ENCODE measurements at regions not wholly inside any gene's neighbourhood (a gene's known extent, or its start where the extent isn't known, plus 50 kb on each side); places are given as distances from the start of the nearest gene placed in this dataset.
"Not testable (repeated sequence)": the region's sequence is repeated elsewhere in the genome, so short reads cannot be mapped to it uniquely, and the experiment has no call there.

DNA sequence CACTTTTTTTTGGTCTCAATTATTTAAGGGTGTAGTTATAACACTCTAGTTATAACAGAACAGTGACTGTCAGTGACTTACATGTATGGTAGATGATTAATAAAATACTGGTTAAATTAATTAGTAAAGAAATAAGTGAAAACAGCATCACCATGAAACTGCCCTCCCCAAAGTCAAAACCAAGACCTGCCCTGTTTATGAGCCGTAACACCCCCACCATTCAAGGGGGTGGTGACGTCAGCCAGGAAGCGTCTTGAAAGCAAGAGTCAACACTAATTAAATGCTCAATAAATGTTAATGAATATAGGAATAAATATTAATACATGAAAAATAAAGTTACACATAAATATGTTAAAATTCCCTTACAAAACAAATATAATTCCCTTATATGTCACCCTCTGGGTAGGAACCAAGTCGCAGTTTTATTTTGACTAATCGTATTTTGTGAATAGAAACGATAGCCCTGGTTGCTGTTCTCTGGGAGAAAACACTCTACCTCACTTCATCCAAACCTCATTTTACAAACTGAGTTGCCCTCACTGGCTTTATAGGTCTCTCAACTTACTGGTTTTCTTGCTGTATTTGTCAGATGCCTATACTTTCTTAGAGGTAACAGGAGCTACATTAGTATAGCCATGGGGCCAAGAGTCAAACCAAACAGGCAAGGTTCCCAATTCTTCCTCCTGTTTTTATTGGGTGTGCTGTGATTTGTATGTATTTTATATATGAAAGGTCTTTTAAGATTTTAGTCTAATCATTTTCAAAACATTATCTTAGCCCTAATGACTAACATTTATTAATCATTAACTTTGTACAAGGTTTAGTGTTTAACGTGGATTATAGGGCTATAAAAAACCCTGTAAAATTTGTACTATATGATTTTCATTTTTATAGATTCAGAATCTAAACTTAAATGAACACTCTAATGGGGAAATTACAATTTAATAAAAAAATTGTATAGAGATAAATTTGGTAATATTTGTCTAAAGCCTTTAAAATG lies 227.9 kb upstream of the IRAK1BP1 start:
- FAIRE-seq, result no peak
- TF ChIP-seq, protein P1, sequence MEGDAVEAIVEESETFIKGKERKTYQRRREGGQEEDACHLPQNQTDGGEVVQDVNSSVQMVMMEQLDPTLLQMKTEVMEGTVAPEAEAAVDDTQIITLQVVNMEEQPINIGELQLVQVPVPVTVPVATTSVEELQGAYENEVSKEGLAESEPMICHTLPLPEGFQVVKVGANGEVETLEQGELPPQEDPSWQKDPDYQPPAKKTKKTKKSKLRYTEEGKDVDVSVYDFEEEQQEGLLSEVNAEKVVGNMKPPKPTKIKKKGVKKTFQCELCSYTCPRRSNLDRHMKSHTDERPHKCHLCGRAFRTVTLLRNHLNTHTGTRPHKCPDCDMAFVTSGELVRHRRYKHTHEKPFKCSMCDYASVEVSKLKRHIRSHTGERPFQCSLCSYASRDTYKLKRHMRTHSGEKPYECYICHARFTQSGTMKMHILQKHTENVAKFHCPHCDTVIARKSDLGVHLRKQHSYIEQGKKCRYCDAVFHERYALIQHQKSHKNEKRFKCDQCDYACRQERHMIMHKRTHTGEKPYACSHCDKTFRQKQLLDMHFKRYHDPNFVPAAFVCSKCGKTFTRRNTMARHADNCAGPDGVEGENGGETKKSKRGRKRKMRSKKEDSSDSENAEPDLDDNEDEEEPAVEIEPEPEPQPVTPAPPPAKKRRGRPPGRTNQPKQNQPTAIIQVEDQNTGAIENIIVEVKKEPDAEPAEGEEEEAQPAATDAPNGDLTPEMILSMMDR (IDR thresholded peaks at IDR 0.05; ENCODE audit: insufficient read depth, low read length, severe bottlenecking), result no peak

DNA sequence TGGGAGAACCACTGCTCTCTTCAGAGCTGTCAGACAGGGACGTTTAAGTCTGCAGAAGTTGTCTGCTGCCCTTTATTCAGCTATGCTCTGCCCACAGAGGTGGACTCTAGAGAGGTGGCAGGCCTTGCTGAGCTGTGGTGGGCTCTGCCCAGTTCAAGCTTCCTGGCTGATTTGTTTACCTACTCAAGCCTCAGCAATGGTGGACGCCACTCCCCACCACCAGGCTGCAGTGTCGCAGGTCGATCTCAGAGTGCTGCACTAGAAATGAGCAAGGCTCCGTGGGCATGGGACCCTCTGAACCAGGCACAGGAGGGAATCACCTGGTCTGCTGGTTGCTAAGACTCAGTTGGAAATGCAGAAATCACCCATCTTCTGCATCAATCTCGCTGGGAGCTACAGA lies 223.4 kb upstream of the IRAK1BP1 start:
- not testable (repeated sequence) for H3K27me3 ChIP-seq (ENCODE audit: control insufficient read depth, insufficient read depth, low read length)

More for the DNA sequence above, 227.9 kb upstream of the IRAK1BP1 start:
- DNase-seq (ENCODE audit: low read depth), result no peak
- Histone ChIP-seq H3K27me3 (ENCODE audit: control insufficient read depth, insufficient read depth, low read length) (no peaks in the 10 kb centered on the region), H3K36me3 (ENCODE audit: control insufficient read depth, insufficient read depth, low read length) (no peaks in the 10 kb centered on the region), H3K4me3 (ENCODE audit: low read depth, low read length) (no peak overlapping the region)

DNA sequence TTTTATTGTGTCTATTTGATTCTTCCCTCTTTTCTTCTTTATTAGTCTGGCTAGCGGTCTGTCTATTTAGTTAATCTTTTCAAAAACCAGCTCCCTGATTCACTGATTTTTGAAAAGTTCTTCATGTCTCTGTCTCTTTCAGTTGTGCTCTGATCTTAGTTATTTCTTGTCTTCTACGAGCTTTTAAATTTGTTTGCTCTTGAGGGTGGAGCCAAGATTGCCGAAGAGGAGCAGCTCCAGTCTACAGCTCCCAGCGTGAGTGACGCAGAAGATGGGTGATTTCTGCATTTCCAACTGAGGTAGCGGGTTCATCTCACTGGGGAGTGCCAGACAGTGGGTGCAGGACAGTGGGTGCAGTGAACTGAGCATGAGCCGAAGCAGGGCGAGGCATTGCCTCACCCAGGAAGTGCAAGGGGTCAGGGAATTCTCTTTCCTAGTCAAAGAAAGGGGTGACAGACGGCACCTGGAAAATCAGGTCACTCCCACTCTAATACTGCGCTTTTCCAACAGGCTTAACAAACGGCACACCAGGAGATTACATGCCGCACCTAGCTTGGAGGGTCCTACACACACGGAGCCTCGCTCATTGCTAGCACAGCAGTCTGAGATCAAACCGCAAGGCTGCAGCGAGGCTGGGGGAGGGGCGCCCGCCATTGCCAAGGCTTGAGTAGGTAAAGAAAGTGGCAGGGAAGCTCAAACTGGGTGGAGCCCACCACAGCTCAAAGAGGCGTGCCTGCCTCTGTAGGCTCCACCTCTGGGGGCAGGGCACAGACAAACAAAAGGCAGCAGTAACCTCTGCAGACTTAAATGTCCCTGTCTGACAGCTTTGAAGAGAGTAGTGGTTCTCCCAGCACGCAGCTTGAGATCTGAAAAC lies 220.6 kb upstream of the IRAK1BP1 start:
- not testable (repeated sequence) for H3K4me3 ChIP-seq (ENCODE audit: low read depth, low read length); FAIRE-seq

More for the DNA sequence above, 223.4 kb upstream of the IRAK1BP1 start:
- H3K36me3 ChIP-seq (ENCODE audit: control insufficient read depth, insufficient read depth, low read length); FAIRE-seq; H3K4me3 ChIP-seq (ENCODE audit: low read depth, low read length); DNase-seq (ENCODE audit: low read depth): not testable (repeated sequence)

DNA sequence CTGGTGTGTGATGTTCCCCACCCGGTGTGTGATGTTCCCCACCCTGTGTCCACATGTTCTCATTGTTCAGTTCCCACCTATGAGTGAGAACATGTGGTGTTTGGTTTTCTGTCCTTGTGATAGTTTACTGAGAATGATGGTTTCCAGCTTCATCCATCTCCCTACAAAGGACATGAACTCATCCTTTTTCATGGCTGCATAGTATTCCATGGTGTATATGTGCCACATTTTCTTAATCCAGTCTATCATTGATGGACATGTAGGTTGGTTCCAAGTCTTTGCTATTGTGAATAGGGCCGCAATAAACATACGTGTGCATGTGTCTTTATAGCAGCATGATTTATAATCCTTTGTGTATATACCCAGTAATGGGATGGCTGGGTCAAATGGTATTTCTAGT lies 201.5 kb upstream of the IRAK1BP1 start:
- not testable (repeated sequence) for H3K27me3 ChIP-seq (ENCODE audit: control insufficient read depth, insufficient read depth, low read length); H3K4me3 ChIP-seq (ENCODE audit: low read depth, low read length); DNase-seq (ENCODE audit: low read depth); H3K36me3 ChIP-seq (ENCODE audit: control insufficient read depth, insufficient read depth, low read length); FAIRE-seq

More for the DNA sequence above, 220.6 kb upstream of the IRAK1BP1 start:
- H3K36me3 ChIP-seq (ENCODE audit: control insufficient read depth, insufficient read depth, low read length); H3K27me3 ChIP-seq (ENCODE audit: control insufficient read depth, insufficient read depth, low read length); DNase-seq (ENCODE audit: low read depth): not testable (repeated sequence)

DNA sequence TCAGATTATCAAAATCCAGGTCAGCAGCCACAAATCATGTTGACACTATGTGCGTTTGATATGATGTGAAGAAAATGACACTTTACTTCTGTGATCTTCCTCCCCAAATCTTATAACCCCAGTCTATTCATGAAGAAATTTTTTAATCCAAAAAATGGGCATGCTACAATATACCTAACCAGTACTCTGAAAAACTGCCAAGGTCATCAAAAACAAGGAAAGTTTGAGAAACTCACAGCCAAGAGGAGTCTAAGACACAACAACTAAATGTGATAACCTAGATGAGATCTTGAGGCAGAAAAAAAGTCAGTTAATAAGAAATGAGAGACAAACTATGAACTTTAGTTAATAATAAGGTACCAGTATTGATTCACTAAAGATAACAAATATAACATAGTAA lies 200.6 kb upstream of the IRAK1BP1 start:
- Histone ChIP-seq H3K36me3 (ENCODE audit: control insufficient read depth, insufficient read depth, low read length) (no peaks in the 10 kb centered on the region), H3K4me3 (ENCODE audit: low read depth, low read length) (no peak overlapping the region), H3K27me3 (ENCODE audit: control insufficient read depth, insufficient read depth, low read length) (no peaks in the 10 kb centered on the region)
- FAIRE-seq, result no peak
- TF ChIP-seq, protein P1 (IDR thresholded peaks at IDR 0.05; ENCODE audit: insufficient read depth, low read length, severe bottlenecking), result no peak
- no peak for DNase-seq (ENCODE audit: low read depth)

DNA sequence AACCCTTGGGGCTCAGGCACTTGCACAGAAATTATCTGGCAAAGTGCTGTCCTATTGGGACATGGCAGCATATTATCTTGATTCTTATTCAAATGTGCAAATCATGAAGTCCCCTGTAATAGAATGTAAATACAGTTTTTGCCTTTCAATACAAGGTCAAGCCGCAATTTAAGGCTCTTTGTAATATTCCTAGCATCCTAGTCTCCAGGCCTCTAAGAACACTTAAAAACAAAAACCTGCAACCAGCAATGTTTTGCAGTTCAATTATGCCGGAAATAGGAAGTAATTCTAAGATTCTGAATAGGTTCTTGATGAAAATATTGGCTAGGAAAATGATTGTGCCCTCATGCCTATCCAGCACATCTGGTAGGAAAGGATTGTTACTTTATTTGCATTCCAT lies 197.2 kb upstream of the IRAK1BP1 start:
- FAIRE-seq (no peak), DNase-seq (ENCODE audit: low read depth) (no peak)
- H3K4me3 ChIP-seq (ENCODE audit: low read depth, low read length), result no peak overlapping the region
- H3K36me3 ChIP-seq (ENCODE audit: control insufficient read depth, insufficient read depth, low read length), result no peaks in the 10 kb centered on the region
- no peaks in the 10 kb centered on the region for H3K27me3 ChIP-seq (ENCODE audit: control insufficient read depth, insufficient read depth, low read length)
- TF ChIP-seq, protein P1 (IDR thresholded peaks at IDR 0.05; ENCODE audit: insufficient read depth, low read length, severe bottlenecking), result no peak

DNA sequence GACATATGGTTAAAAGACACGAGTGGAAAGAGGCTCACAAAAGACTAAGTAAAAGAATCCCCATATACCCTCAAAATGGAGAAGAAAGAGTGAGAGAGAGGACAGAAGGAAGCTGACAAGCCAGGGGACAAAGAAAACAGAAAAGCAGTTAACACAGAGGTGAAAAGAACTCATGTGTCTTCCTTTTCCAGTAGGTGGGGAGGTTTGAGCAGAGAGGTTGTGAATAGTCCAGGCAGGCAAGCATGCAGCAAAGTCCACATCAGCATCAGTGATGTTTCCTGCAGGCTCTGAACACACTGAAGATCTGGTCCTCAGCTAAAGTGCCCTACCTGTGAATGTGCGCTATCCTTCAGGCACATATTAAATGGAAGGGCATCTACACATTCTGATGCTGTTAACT lies 196.5 kb upstream of the IRAK1BP1 start:
- Histone ChIP-seq H3K27me3 (ENCODE audit: control insufficient read depth, insufficient read depth, low read length) (no peaks in the 10 kb centered on the region), H3K4me3 (ENCODE audit: low read depth, low read length) (no peak overlapping the region), H3K36me3 (ENCODE audit: control insufficient read depth, insufficient read depth, low read length) (no peaks in the 10 kb centered on the region)
- TF ChIP-seq, protein P1 (IDR thresholded peaks at IDR 0.05; ENCODE audit: insufficient read depth, low read length, severe bottlenecking), result no peak
- no peak for FAIRE-seq
- no peak for DNase-seq (ENCODE audit: low read depth)

DNA sequence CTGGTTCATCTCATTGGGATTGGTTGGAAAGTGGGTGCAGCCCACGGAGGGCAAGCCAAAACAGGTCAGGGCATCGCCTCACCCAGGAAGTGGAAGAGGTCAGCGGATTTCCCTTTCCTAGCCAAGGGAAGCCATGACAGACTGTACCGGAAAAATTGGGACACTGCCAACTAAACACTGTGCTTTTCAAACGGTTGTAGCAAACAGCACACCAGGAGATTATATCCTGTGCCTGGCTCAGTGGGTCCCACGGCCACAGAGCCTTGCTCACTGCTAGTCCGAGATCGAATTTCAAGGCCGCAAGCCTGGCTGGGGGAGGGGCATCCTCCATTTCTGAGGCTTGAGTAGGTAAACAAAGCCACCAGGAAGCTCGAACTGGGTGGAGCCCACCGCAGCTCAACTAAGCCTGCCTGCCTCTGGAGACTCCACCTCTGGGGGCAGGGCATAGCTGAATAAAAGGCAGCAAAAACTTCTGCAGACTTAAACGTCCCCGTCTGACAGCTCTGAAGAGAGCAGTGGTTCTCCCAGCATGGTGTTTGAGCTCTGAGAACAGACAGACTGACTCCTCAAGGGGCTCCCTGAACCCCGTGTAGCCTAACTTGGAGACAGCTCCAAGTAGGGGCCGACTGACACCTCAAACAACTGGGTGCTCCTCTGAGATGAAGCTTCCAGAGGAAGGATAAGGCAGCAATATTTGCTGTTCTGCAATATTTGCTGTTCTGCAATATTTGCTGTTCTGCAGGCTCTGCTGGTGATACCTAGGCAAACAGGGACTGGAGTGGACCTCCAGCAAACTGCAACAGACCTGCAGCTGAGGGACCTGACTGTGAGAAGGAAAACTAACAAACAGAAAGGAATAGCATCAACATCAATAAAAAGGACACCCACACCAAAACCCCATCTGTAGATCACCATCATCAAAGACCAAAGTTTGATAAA lies 191.0 kb upstream of the IRAK1BP1 start:
- FAIRE-seq; DNase-seq (ENCODE audit: low read depth); H3K4me3 ChIP-seq (ENCODE audit: low read depth, low read length); H3K27me3 ChIP-seq (ENCODE audit: control insufficient read depth, insufficient read depth, low read length); H3K36me3 ChIP-seq (ENCODE audit: control insufficient read depth, insufficient read depth, low read length): not testable (repeated sequence)
